Upper lobe of right lung (tissue), 1 donor: ENCODE measurements at regions not wholly inside any gene's neighbourhood (a gene's known extent, or its start where the extent isn't known, plus 50 kb on each side); places are given as distances from the start of the nearest gene placed in this dataset.

ENCODE experiments used
- ATAC-seq: fragments of 200-7000 bp; cut with Tn5 transposase; one replicate; pipeline ENCODE4 v1.9.1; 2020; ENCODE audit warnings: mild to moderate bottlenecking, moderate library complexity
- DNase-seq: peaks from one replicate; pipeline ENCODE4 v3.0.0-alpha.2; 2020
- H3K27ac ChIP-seq: fragments of 200-600 bp; one replicate; pipeline ENCODE4 v1.8.0; 2022
- H3K27me3 ChIP-seq: fragments of 200-600 bp; one replicate; pipeline ENCODE4 v1.8.0; 2022; ENCODE audit warnings: mild to moderate bottlenecking
- H3K36me3 ChIP-seq: fragments of 200-600 bp; one replicate; pipeline ENCODE4 v1.8.0; 2022
- H3K4me1 ChIP-seq: fragments of 200-600 bp; one replicate; pipeline ENCODE4 v1.8.0; 2022
- H3K4me3 ChIP-seq: fragments of 200-600 bp; one replicate; pipeline ENCODE4 v1.8.0; 2022; ENCODE audit warnings: mild to moderate bottlenecking
- H3K9me3 ChIP-seq: fragments of 200-600 bp; one replicate; pipeline ENCODE4 v1.8.0; 2022
- CTCF ChIP-seq: fragments of 200-600 bp; IDR thresholded peaks from one replicate; pipeline ENCODE4 v1.8.0; 2022; ENCODE audit warnings: antibody characterized with exemption
- intact Hi-C: fragments of 100-400 bp; cut with DNase I; formaldehyde crosslinking; loops from one replicate; pipeline ENCODE4 v1.11.0; 2022
- donor health status: DM: no; HTN: yes; CAD: no; lungs with severe emphysema.

- no peak for TF ChIP-seq CTCF
- H3K4me1 ChIP-seq, result peaks cover 10% of the 10 kb centered on the region
- peak overlapping the region; percentile 25 for H3K4me3 ChIP-seq
- no peaks in the 10 kb centered on the region for H3K27me3 ChIP-seq
- intact Hi-C loops, result no loop called here
- no peak overlapping the region for H3K27ac ChIP-seq
- DNase-seq (peak; percentile 73), ATAC-seq (peak; percentile 72)
- no peaks in the 10 kb centered on the region for H3K36me3 ChIP-seq
- H3K9me3 ChIP-seq, result no peaks in the 10 kb centered on the region
These were observed 158.5 kb upstream of the ARID1B start for GRCh38 chr6:156618600-156619205.

- DNase-seq (no peak), ATAC-seq (no peak)
- TF ChIP-seq CTCF, result no peak
- Histone ChIP-seq H3K4me1 (peaks cover 10% of the 10 kb centered on the region), H3K27ac (no peak overlapping the region), H3K27me3 (no peaks in the 10 kb centered on the region), H3K36me3 (no peaks in the 10 kb centered on the region), H3K4me3 (peak overlapping the region; percentile 25), H3K9me3 (peaks cover under 1% of the 10 kb centered on the region)
- intact Hi-C loops, result no loop called here
These were observed 159.2 kb upstream of the ARID1B start for GRCh38 chr6:156617941-156618340.

- no peaks in the 10 kb centered on the region for H3K27me3 ChIP-seq
- peaks cover 6% of the 10 kb centered on the region for H3K9me3 ChIP-seq
- H3K36me3 ChIP-seq, result no peaks in the 10 kb centered on the region
- H3K4me1 ChIP-seq, result peaks cover 10% of the 10 kb centered on the region
- no peak for TF ChIP-seq CTCF
- intact Hi-C loops, result no loop called here
- H3K4me3 ChIP-seq, result no peak overlapping the region
- ATAC-seq (peak; percentile 80), DNase-seq (no peak)
- no peak overlapping the region for H3K27ac ChIP-seq
These were observed 159.8 kb upstream of the ARID1B start for GRCh38 chr6:156617376-156617775.

GRCh38 chr6:156616495-156616894 is 160.7 kb upstream of the ARID1B start:
- intact Hi-C loops, result no loop called here
- ATAC-seq (no peak), DNase-seq (no peak)
- Histone ChIP-seq H3K36me3 (no peaks in the 10 kb centered on the region), H3K27me3 (no peaks in the 10 kb centered on the region), H3K27ac (no peak overlapping the region), H3K4me1 (peaks cover 10% of the 10 kb centered on the region), H3K9me3 (peaks cover 10% of the 10 kb centered on the region), H3K4me3 (no peak overlapping the region)
- TF ChIP-seq CTCF, result no peak

- Histone ChIP-seq H3K4me3 (no peak overlapping the region), H3K9me3 (peaks cover 10% of the 10 kb centered on the region), H3K27me3 (no peaks in the 10 kb centered on the region), H3K27ac (no peak overlapping the region), H3K4me1 (peaks cover 10% of the 10 kb centered on the region), H3K36me3 (no peaks in the 10 kb centered on the region)
- no peak for TF ChIP-seq CTCF
- intact Hi-C loops, result no loop called here
- ATAC-seq (no peak), DNase-seq (no peak)
These were observed 163.2 kb upstream of the ARID1B start for GRCh38 chr6:156613996-156614395.

- intact Hi-C loops, result no loop called here
- H3K36me3 ChIP-seq, result no peaks in the 10 kb centered on the region
- no peak for TF ChIP-seq CTCF
- no peak for ATAC-seq
- no peak for DNase-seq
- no peaks in the 10 kb centered on the region for H3K27me3 ChIP-seq
- H3K4me3 ChIP-seq, result no peak overlapping the region
- peaks cover 10% of the 10 kb centered on the region for H3K9me3 ChIP-seq
- H3K27ac ChIP-seq, result no peak overlapping the region
- H3K4me1 ChIP-seq, result peaks cover 5% of the 10 kb centered on the region
These were observed 164.8 kb upstream of the ARID1B start for GRCh38 chr6:156612361-156612760.
